ENCODE measurements at regions not wholly inside any gene's neighbourhood (a gene's known extent, or its start where the extent isn't known, plus 50 kb on each side); places are given as distances from the start of the nearest gene placed in this dataset.

- no peak for DNase-seq (ENCODE audit: low spot score)
- Mint-ChIP-seq H3K27me3 (ENCODE audit: unreplicated experiment) (no peaks in the 10 kb centered on the region), H3K4me1 (ENCODE audit: unreplicated experiment) (no peaks in the 10 kb centered on the region), H3K36me3 (ENCODE audit: low read depth, unreplicated experiment) (no peaks in the 10 kb centered on the region), H3K4me3 (ENCODE audit: unreplicated experiment) (no peak overlapping the region), H3K27ac (ENCODE audit: unreplicated experiment) (no peak overlapping the region), H3K9me3 (ENCODE audit: unreplicated experiment) (no peaks in the 10 kb centered on the region)
- TF ChIP-seq CTCF (IDR thresholded peaks at IDR 0.05; ENCODE audit: unreplicated experiment) = no peak
These were observed 1141.3 kb downstream of the BCL11B start for GRCh38 chr14:98130691-98131090.

GRCh38 chr14:98131406-98131805 lies 1140.6 kb downstream of the BCL11B start:
- Mint-ChIP-seq H3K4me3 (ENCODE audit: unreplicated experiment) (no peak overlapping the region), H3K9me3 (ENCODE audit: unreplicated experiment) (no peaks in the 10 kb centered on the region), H3K4me1 (ENCODE audit: unreplicated experiment) (no peaks in the 10 kb centered on the region), H3K27me3 (ENCODE audit: unreplicated experiment) (peaks cover 2% of the 10 kb centered on the region), H3K36me3 (ENCODE audit: low read depth, unreplicated experiment) (no peaks in the 10 kb centered on the region), H3K27ac (ENCODE audit: unreplicated experiment) (no peak overlapping the region)
- no peak for TF ChIP-seq CTCF (IDR thresholded peaks at IDR 0.05; ENCODE audit: unreplicated experiment)
- DNase-seq (ENCODE audit: low spot score) = no peak

- Mint-ChIP-seq H3K27me3 (ENCODE audit: unreplicated experiment) (peaks cover 4% of the 10 kb centered on the region), H3K9me3 (ENCODE audit: unreplicated experiment) (no peaks in the 10 kb centered on the region), H3K4me3 (ENCODE audit: unreplicated experiment) (no peak overlapping the region), H3K27ac (ENCODE audit: unreplicated experiment) (no peak overlapping the region), H3K4me1 (ENCODE audit: unreplicated experiment) (no peaks in the 10 kb centered on the region), H3K36me3 (ENCODE audit: low read depth, unreplicated experiment) (no peaks in the 10 kb centered on the region)
- no peak for DNase-seq (ENCODE audit: low spot score)
- no peak for TF ChIP-seq CTCF (IDR thresholded peaks at IDR 0.05; ENCODE audit: unreplicated experiment)
These were observed 1138.2 kb downstream of the BCL11B start for GRCh38 chr14:98133806-98134205.

- H3K27me3 Mint-ChIP-seq (ENCODE audit: unreplicated experiment) = peaks cover 4% of the 10 kb centered on the region
- DNase-seq (ENCODE audit: low spot score) = no peak
- no peak overlapping the region for H3K27ac Mint-ChIP-seq (ENCODE audit: unreplicated experiment)
- H3K4me1 Mint-ChIP-seq (ENCODE audit: unreplicated experiment) = no peaks in the 10 kb centered on the region
- H3K9me3 Mint-ChIP-seq (ENCODE audit: unreplicated experiment) = no peaks in the 10 kb centered on the region
- no peaks in the 10 kb centered on the region for H3K36me3 Mint-ChIP-seq (ENCODE audit: low read depth, unreplicated experiment)
- TF ChIP-seq CTCF (IDR thresholded peaks at IDR 0.05; ENCODE audit: unreplicated experiment) = no peak
- H3K4me3 Mint-ChIP-seq (ENCODE audit: unreplicated experiment) = no peak overlapping the region
These were observed 1135.8 kb downstream of the BCL11B start for GRCh38 chr14:98136012-98136789.
